CD14-positive monocyte (primary cell): ENCODE measurements at regions not wholly inside any gene's neighbourhood (a gene's known extent, or its start where the extent isn't known, plus 50 kb on each side); places are given as distances from the start of the nearest gene placed in this dataset.
A peak's percentile ranks its signal among the peaks of the same experiment; 100 is the strongest.

Source experiments
- DNase-seq, 3 donors: peaks; one replicate each; pipeline ENCODE4 v3.0.0-alpha.2; 2011 to 2022
- H2AFZ ChIP-seq: 2 replicates; pipeline ENCODE4 v1.6.0; 2012; ENCODE audit warnings: mild to moderate bottlenecking, low read depth, low read length, inconsistent platforms; ENCODE audit not compliant: insufficient read depth, poor library complexity, severe bottlenecking
- H3K27ac ChIP-seq, 2 donors: 1 replicate in 1 of 2; 2 replicates in 1 of 2; pipeline ENCODE4 v1.5.1; 2012 to 2013; ENCODE audit warnings: low read length in 2 of 2, control low read depth in 1 of 2, inconsistent platforms in 1 of 2, low read depth in 1 of 2, mild to moderate bottlenecking in 1 of 2
- H3K27me3 ChIP-seq, 2 donors: one replicate each; pipeline versions ENCODE4 v1.6.0 to v1.6.1; 2011 to 2013; ENCODE audit warnings: low read length in 2 of 2; ENCODE audit not compliant: control insufficient read depth in 2 of 2, insufficient read depth in 2 of 2
- H3K36me3 ChIP-seq, 2 donors: replicated peaks in 1 of 2; 1 replicate in 1 of 2; 2 replicates in 1 of 2; pipeline versions ENCODE4 v1.5.1 to v1.6.1; 2012 to 2013; ENCODE audit warnings: low read length in 2 of 2, control low read depth in 1 of 2, inconsistent platforms in 1 of 2, mild to moderate bottlenecking in 1 of 2; ENCODE audit not compliant: insufficient read depth in 2 of 2, control insufficient read depth in 1 of 2
- H3K4me1 ChIP-seq, 2 donors: 1 replicate in 1 of 2; 2 replicates in 1 of 2; pipeline versions ENCODE4 v1.5.1 to v1.6.1; 2012 to 2013; ENCODE audit warnings: low read length in 2 of 2, control low read depth in 1 of 2, inconsistent platforms in 1 of 2, mild to moderate bottlenecking in 1 of 2, moderate library complexity in 1 of 2; ENCODE audit not compliant: insufficient read depth in 2 of 2, control insufficient read depth in 1 of 2
- H3K4me2 ChIP-seq: replicated peaks from 2 replicates; pipeline ENCODE3; 2012; ENCODE audit warnings: low read length, moderate library complexity, mild to moderate bottlenecking; ENCODE audit not compliant: poor library complexity, severe bottlenecking; ENCODE audit errors: extremely low read depth
- H3K4me3 ChIP-seq, 3 experiments: fragments of 200-600 bp in 1 of 3; sonication (generic) in 1 of 3; replicated peaks in 1 of 3; 1 replicate in 2 of 3; 2 replicates in 1 of 3; pipeline ENCODE4 v1.5.1; 2011 to 2013; ENCODE audit warnings: low read length in 3 of 3, mild to moderate bottlenecking in 3 of 3, control low read depth in 2 of 3, low read depth in 2 of 3, inconsistent platforms in 1 of 3, moderate library complexity in 1 of 3
- H3K79me2 ChIP-seq: 2 replicates; pipeline ENCODE4 v1.6.0; 2012; ENCODE audit warnings: mild to moderate bottlenecking, control low read depth, inconsistent platforms, low read length, moderate library complexity; ENCODE audit not compliant: insufficient read depth
- H3K9ac ChIP-seq: 2 replicates; pipeline ENCODE4 v1.6.0; 2017; ENCODE audit warnings: low read length, mild to moderate bottlenecking; ENCODE audit not compliant: insufficient read depth, poor library complexity, severe bottlenecking
- H3K9me3 ChIP-seq, 2 donors: replicated peaks in 1 of 2; 1 replicate in 1 of 2; 2 replicates in 1 of 2; pipeline versions ENCODE4 v1.5.1 to v1.6.1; 2012 to 2013; ENCODE audit warnings: low read length in 2 of 2, control low read depth in 1 of 2; ENCODE audit not compliant: control insufficient read depth in 1 of 2, insufficient read depth in 1 of 2
- H4K20me1 ChIP-seq: 2 replicates; pipeline ENCODE4 v1.6.0; 2012; ENCODE audit warnings: mild to moderate bottlenecking, low read length, control low read depth, moderate library complexity; ENCODE audit not compliant: insufficient read depth
- H3K27ac Mint-ChIP-seq, 7 donors: one replicate each; pipeline ENCODE4 v1.8.0; 2020; ENCODE audit warnings: mild to moderate bottlenecking in 7 of 7, mixed read lengths in 7 of 7, moderate library complexity in 6 of 7, inconsistent platforms in 2 of 7
- H3K27me3 Mint-ChIP-seq, 3 donors: one replicate each; pipeline ENCODE4 v1.8.0; 2021 to 2022; ENCODE audit warnings: low read depth in 3 of 3, mild to moderate bottlenecking in 3 of 3, mixed read lengths in 3 of 3, moderate library complexity in 3 of 3, inconsistent platforms in 1 of 3
- H3K36me3 Mint-ChIP-seq, 2 donors: one replicate each; pipeline ENCODE4 v1.8.0; 2020; ENCODE audit warnings: mixed read lengths in 2 of 2, inconsistent platforms in 1 of 2, mild to moderate bottlenecking in 1 of 2
- H3K4me1 Mint-ChIP-seq: one replicate; pipeline ENCODE4 v1.8.0; 2020; ENCODE audit warnings: mild to moderate bottlenecking, mixed read lengths
- H3K4me3 Mint-ChIP-seq, 2 donors: one replicate each; pipeline ENCODE4 v1.8.0; 2020; ENCODE audit warnings: mild to moderate bottlenecking in 2 of 2, mixed read lengths in 2 of 2, moderate library complexity in 1 of 2
- H3K9me3 Mint-ChIP-seq, 7 donors: one replicate each; pipeline ENCODE4 v1.8.0; 2020 to 2022; ENCODE audit warnings: mixed read lengths in 7 of 7, mild to moderate bottlenecking in 6 of 7, moderate library complexity in 6 of 7, inconsistent platforms in 2 of 7
- CTCF ChIP-seq: fragments of 200-600 bp; IDR thresholded peaks from one replicate; pipeline ENCODE4 v1.8.0; 2022; ENCODE audit warnings: antibody characterized with exemption, mild to moderate bottlenecking
- WGBS: methylation state at CpG from one replicate; pipeline ENCODE4 v1.1.5; 2013; ENCODE audit warnings: missing lambda C conversion rate; ENCODE audit not compliant: insufficient coverage; 5-methylcytosine and 5-hydroxymethylcytosine counted together
- intact Hi-C, 2 donors: fragments of 100-400 bp; cut with micrococcal nuclease; formaldehyde crosslinking; loops; one replicate each; pipeline versions ENCODE4 v1.15.0 to v1.15.1; 2023

DNA sequence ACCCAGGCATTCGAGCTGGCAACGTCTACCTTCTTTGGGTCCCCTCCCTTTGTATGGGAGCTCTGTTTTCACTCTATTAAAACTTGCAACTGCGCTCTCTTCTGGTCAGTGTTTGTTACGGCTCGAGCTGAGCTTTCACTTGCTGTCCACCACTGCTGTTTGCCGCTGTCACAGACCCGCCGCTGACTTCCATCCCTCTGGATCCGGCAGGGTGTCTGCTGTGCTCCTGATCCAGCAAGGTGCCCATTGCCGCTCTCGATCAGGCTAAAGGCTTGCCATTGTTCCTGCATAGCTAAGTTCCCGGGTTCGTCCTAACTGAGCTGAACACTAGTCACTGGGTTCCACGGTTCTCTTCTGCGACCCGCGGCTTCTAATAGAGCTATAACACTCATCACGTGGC, 183.5 kb upstream of the GALNTL6 start:
- DNase-seq, result no peak
- H3K36me3 ChIP-seq, result no peaks in the 10 kb centered on the region
- peaks cover 12% of the 10 kb centered on the region for H3K4me1 Mint-ChIP-seq
- H2AFZ ChIP-seq, result no peak overlapping the region
- H3K4me3 Mint-ChIP-seq, result peak overlapping the region in 1 of 2 donors; percentile 7
- 95% methylated on average over 16 of the region's 18 CpGs for WGBS
- no peaks in the 10 kb centered on the region for H3K27me3 ChIP-seq
- no peak overlapping the region for H3K27ac ChIP-seq
- TF ChIP-seq CTCF, result no peak
- H3K4me1 ChIP-seq, result peaks cover 3 to 5% of the 10 kb centered on the region in 2 donors
- H3K9ac ChIP-seq, result no peak overlapping the region
- peak overlapping the region in 1 of 7 donors; percentile 23 for H3K27ac Mint-ChIP-seq
- peaks cover 0 to 13% (median 6%) of the 10 kb centered on the region in 7 donors for H3K9me3 Mint-ChIP-seq
- no peak overlapping the region for H3K4me2 ChIP-seq
- intact Hi-C loops, result no loop called here
- no peaks in the 10 kb centered on the region for H3K79me2 ChIP-seq
- no peaks in the 10 kb centered on the region for H3K36me3 Mint-ChIP-seq
- H4K20me1 ChIP-seq, result no peaks in the 10 kb centered on the region
- no peak overlapping the region for H3K4me3 ChIP-seq
- no peaks in the 10 kb centered on the region for H3K27me3 Mint-ChIP-seq
- H3K9me3 ChIP-seq, result peaks cover 0 to 3% of the 10 kb centered on the region in 2 donors

- Histone ChIP-seq H3K36me3 (no peaks in the 10 kb centered on the region), H3K27me3 (no peaks in the 10 kb centered on the region), H3K9ac (no peak overlapping the region), H3K9me3 (peaks cover 0 to 3% of the 10 kb centered on the region in 2 donors), H3K27ac (no peak overlapping the region), H3K4me3 (no peak overlapping the region), H4K20me1 (no peaks in the 10 kb centered on the region), H3K79me2 (no peaks in the 10 kb centered on the region), H3K4me2 (no peak overlapping the region), H2AFZ (no peak overlapping the region), H3K4me1 (peaks cover 3 to 5% of the 10 kb centered on the region in 2 donors)
- no peak overlapping the region for H3K27ac Mint-ChIP-seq
- peaks cover 12% of the 10 kb centered on the region for H3K4me1 Mint-ChIP-seq
- no peak for DNase-seq
- TF ChIP-seq CTCF, result no peak
- intact Hi-C loops, result no loop called here
- no CpG with 5 or more reads among the region's 3 CpGs for WGBS
- no peaks in the 10 kb centered on the region for H3K27me3 Mint-ChIP-seq
- H3K9me3 Mint-ChIP-seq, result peaks cover 0 to 12% (median 5%) of the 10 kb centered on the region in 7 donors
- H3K36me3 Mint-ChIP-seq, result no peaks in the 10 kb centered on the region
- no peak overlapping the region for H3K4me3 Mint-ChIP-seq
These were observed 184.0 kb upstream of the GALNTL6 start for GRCh38 chr4:171629182-171629581.
